NCI-H1694 (cell line): ENCODE measurements at regions not wholly inside any gene's neighbourhood (a gene's known extent, or its start where the extent isn't known, plus 50 kb on each side); places are given as distances from the start of the nearest gene placed in this dataset.

Source experiments
- DNase-seq: peaks from one replicate; lab custom pipeline; 2025; lab: John Stamatoyannopoulos, UW

GRCh38 chr1:229210844-229211243, 60.1 kb upstream of the RAB4A start:
- no peak for DNase-seq

- DNase-seq = no peak
Measured at GRCh38 chr1:229213797-229214196, 57.1 kb upstream of the RAB4A start.

- no peak for DNase-seq
Measured at GRCh38 chr1:229217716-229218115, 53.2 kb upstream of the RAB4A start.

- no peak for DNase-seq
Measured at GRCh38 chr1:229218612-229219025, 52.3 kb upstream of the RAB4A start.

- DNase-seq = no peak
Measured at GRCh38 chr1:229220163-229220846, 50.6 kb upstream of the RAB4A start.

GRCh38 chr1:229221106-229222019, 49.5 kb upstream of the RAB4A start:
- peak; percentile 44 for DNase-seq
